H1 (cell line): ENCODE measurements at regions not wholly inside any gene's neighbourhood (a gene's known extent, or its start where the extent isn't known, plus 50 kb on each side); places are given as distances from the start of the nearest gene placed in this dataset.
A peak's percentile ranks its signal among the peaks of the same experiment; 100 is the strongest.

ENCODE experiments used
- CTCF ChIA-PET: fragments of 300-600 bp; sonication (Branson Sonifier 250); formaldehyde crosslinking; loops from one replicate; lab custom pipeline; 2021; ENCODE audit not compliant: partially characterized antibody; lab: Charles Lee
- POLR2A ChIA-PET: fragments of 300-600 bp; sonication (Branson Sonifier 250); formaldehyde crosslinking; loops from one replicate; lab custom pipeline; 2021; ENCODE audit warnings: inconsistent platforms; ENCODE audit not compliant: partially characterized antibody; lab: Charles Lee
- DNase-seq, 2 experiments: peaks; one replicate each; pipeline versions ENCODE4 v3.0.0 to v3.0.0-alpha.2; 2010 to 2022; ENCODE audit warnings: low spot score in 2 of 2, low read depth in 1 of 2, mixed read lengths in 1 of 2
- FAIRE-seq: peaks from 2 replicates; lab custom pipeline; 2011; peaks lifted over from hg19 to GRCh38; lab: Jason Lieb, UNC
- H2AFZ ChIP-seq: 2 replicates; pipeline ENCODE4 v1.8.1; 2012; ENCODE audit warnings: low read length, inconsistent platforms
- H2AK5ac ChIP-seq: 2 replicates; pipeline ENCODE4 v1.6.1; 2013; ENCODE audit warnings: low read depth, low read length
- H2BK120ac ChIP-seq: replicated peaks from 2 replicates; pipeline ENCODE3; 2013; ENCODE audit warnings: low read depth, low read length, inconsistent platforms
- H2BK12ac ChIP-seq: 2 replicates; pipeline ENCODE4 v1.6.1; 2013; ENCODE audit warnings: low read depth, low read length
- H2BK15ac ChIP-seq: 2 replicates; pipeline ENCODE4 v1.6.1; 2013; ENCODE audit warnings: low read length
- H2BK20ac ChIP-seq: 2 replicates; pipeline ENCODE4 v1.6.1; 2013; ENCODE audit warnings: low read length
- H2BK5ac ChIP-seq: 2 replicates; pipeline ENCODE4 v1.6.1; 2013; ENCODE audit warnings: low read depth, low read length
- H3K14ac ChIP-seq: 2 replicates; pipeline ENCODE4 v1.6.1; 2013; ENCODE audit warnings: inconsistent platforms; ENCODE audit not compliant: insufficient read length
- H3K18ac ChIP-seq: 2 replicates; pipeline ENCODE4 v1.6.1; 2013; ENCODE audit warnings: low read length; ENCODE audit errors: extremely low read depth
- H3K23ac ChIP-seq: 2 replicates; pipeline ENCODE4 v1.6.1; 2013; ENCODE audit warnings: inconsistent platforms; ENCODE audit not compliant: insufficient read length
- H3K23me2 ChIP-seq: 2 replicates; pipeline ENCODE4 v1.6.1; 2013; ENCODE audit warnings: low read depth, low read length
- H3K27ac ChIP-seq: 2 replicates; pipeline ENCODE4 v1.6.1; 2011; ENCODE audit warnings: low read depth, low read length, inconsistent platforms
- H3K27me3 ChIP-seq, 4 experiments: replicated peaks in 1 of 4; 1 replicate in 1 of 4; 2 replicates in 3 of 4; pipeline versions ENCODE4 v1.6.1 to v1.8.1; 2011 to 2013; ENCODE audit warnings: low read length in 3 of 4, mild to moderate bottlenecking in 3 of 4, inconsistent platforms in 2 of 4, mixed read lengths in 2 of 4, moderate library complexity in 1 of 4; ENCODE audit not compliant: control insufficient read depth in 3 of 4, insufficient read depth in 3 of 4; ENCODE audit errors: extremely low read depth in 1 of 4
- H3K36me3 ChIP-seq, 4 experiments: 2 replicates each; pipeline versions ENCODE4 v1.6.1 to v1.8.1; 2011 to 2013; ENCODE audit warnings: mild to moderate bottlenecking in 4 of 4, low read length in 3 of 4, moderate library complexity in 2 of 4, control low read depth in 1 of 4, inconsistent platforms in 1 of 4; ENCODE audit not compliant: insufficient read depth in 4 of 4, control insufficient read depth in 2 of 4
- H3K4ac ChIP-seq: replicated peaks from 2 replicates; pipeline ENCODE3; 2013; ENCODE audit warnings: low read length, low read depth, mixed read lengths, inconsistent platforms; ENCODE audit not compliant: insufficient read length
- H3K4me1 ChIP-seq, 4 experiments: replicated peaks in 1 of 4; 1 replicate in 1 of 4; 2 replicates in 3 of 4; pipeline versions ENCODE4 v1.6.1 to v1.8.1; 2011 to 2013; ENCODE audit warnings: low read length in 3 of 4, inconsistent platforms in 2 of 4, mixed read lengths in 1 of 4; ENCODE audit not compliant: insufficient read depth in 4 of 4, control insufficient read depth in 3 of 4
- H3K4me2 ChIP-seq, 2 experiments: 2 replicates each; pipeline versions ENCODE4 v1.6.1 to v1.8.1; 2011 to 2013; ENCODE audit warnings: low read depth in 2 of 2, low read length in 2 of 2, control low read depth in 1 of 2, inconsistent platforms in 1 of 2, mild to moderate bottlenecking in 1 of 2; ENCODE audit not compliant: insufficient read depth in 1 of 2
- H3K4me3 ChIP-seq, 4 experiments: fragments of 200-600, 300-600 bp in 1 of 4; sonication (generic), shearing (Covaris generic), sonication (Bioruptor Twin) in 1 of 4; 2 replicates each; pipeline versions ENCODE4 v1.5.1 to v1.8.1; 2011 to 2016; ENCODE audit warnings: low read length in 4 of 4, low read depth in 3 of 4, control low read depth in 2 of 4, inconsistent platforms in 2 of 4, mild to moderate bottlenecking in 2 of 4, mixed read lengths in 1 of 4, moderate library complexity in 1 of 4; ENCODE audit not compliant: insufficient read depth in 2 of 4; ENCODE audit errors: extremely low read depth in 1 of 4
- H3K56ac ChIP-seq: replicated peaks from 2 replicates; pipeline ENCODE3; 2013; ENCODE audit warnings: low read depth, mild to moderate bottlenecking, mixed read lengths, low read length, inconsistent platforms; ENCODE audit not compliant: insufficient read length
- H3K79me1 ChIP-seq: 2 replicates; pipeline ENCODE4 v1.6.1; 2013; ENCODE audit warnings: low read depth, low read length, control low read depth
- H3K79me2 ChIP-seq, 2 experiments: 2 replicates each; pipeline versions ENCODE4 v1.6.1 to v1.8.1; 2012 to 2013; ENCODE audit warnings: low read length in 2 of 2, mild to moderate bottlenecking in 2 of 2, inconsistent platforms in 1 of 2; ENCODE audit not compliant: insufficient read depth in 2 of 2, control insufficient read depth in 1 of 2
- H3K9ac ChIP-seq, 4 experiments: replicated peaks in 1 of 4; 1 replicate in 1 of 4; 2 replicates in 3 of 4; pipeline versions ENCODE4 v1.6.1 to v1.8.1; 2011 to 2013; ENCODE audit warnings: low read depth in 3 of 4, low read length in 3 of 4, control low read depth in 2 of 4, mild to moderate bottlenecking in 2 of 4, moderate library complexity in 2 of 4, inconsistent platforms in 1 of 4; ENCODE audit errors: extremely low read depth in 1 of 4
- H3K9me3 ChIP-seq, 2 experiments: 2 replicates each; pipeline versions ENCODE4 v1.6.1 to v1.8.1; 2012 to 2013; ENCODE audit warnings: mild to moderate bottlenecking in 2 of 2, moderate library complexity in 2 of 2, control low read depth in 1 of 2, inconsistent platforms in 1 of 2, low read depth in 1 of 2, low read length in 1 of 2, mixed read lengths in 1 of 2; ENCODE audit not compliant: insufficient read depth in 2 of 2
- H4K20me1 ChIP-seq, 2 experiments: replicated peaks in 1 of 2; 2 replicates each; pipeline versions ENCODE3 to v1.8.1; 2011 to 2013; ENCODE audit warnings: inconsistent platforms in 2 of 2, low read length in 2 of 2, mild to moderate bottlenecking in 1 of 2; ENCODE audit not compliant: insufficient read depth in 2 of 2, control insufficient read depth in 1 of 2
- H4K5ac ChIP-seq: 2 replicates; pipeline ENCODE4 v1.6.1; 2013; ENCODE audit warnings: low read length, low read depth, mixed read lengths, inconsistent platforms; ENCODE audit not compliant: insufficient read length
- H4K8ac ChIP-seq: 2 replicates; pipeline ENCODE4 v1.8.0; 2013; ENCODE audit warnings: mild to moderate bottlenecking, moderate library complexity, low read length, inconsistent platforms; ENCODE audit not compliant: insufficient read depth; ENCODE audit errors: extremely low read depth
- H4K91ac ChIP-seq: replicated peaks from 2 replicates; pipeline ENCODE3; 2013; ENCODE audit warnings: low read length, mixed read lengths, inconsistent platforms; ENCODE audit not compliant: insufficient read length
- CTCF ChIP-seq, 3 experiments: IDR thresholded peaks; 1 replicate in 2 of 3; 2 replicates in 1 of 3; pipeline versions ENCODE4 v1.5.1 to v1.6.1; 2011; ENCODE audit warnings: low read length in 3 of 3, mild to moderate bottlenecking in 3 of 3, inconsistent platforms in 2 of 3, low read depth in 1 of 3, moderate library complexity in 1 of 3; ENCODE audit not compliant: insufficient read depth in 1 of 3; ENCODE audit errors: control extremely low read depth in 1 of 3
- EZH2 ChIP-seq: fragments of 200-600 bp; sonication (generic); IDR thresholded peaks from 2 replicates; pipeline ENCODE4 v1.7.1; 2012; ENCODE audit warnings: low read depth, mild to moderate bottlenecking, moderate library complexity, low read length, inconsistent platforms; ENCODE audit not compliant: severe bottlenecking
- JUND ChIP-seq: IDR thresholded peaks from 2 replicates; pipeline ENCODE4 v1.6.1; 2011; ENCODE audit warnings: mild to moderate bottlenecking, improper control_type of control experiment, low read length
- POLR2A ChIP-seq, 2 experiments: IDR thresholded peaks; 1 replicate in 1 of 2; 2 replicates in 1 of 2; pipeline ENCODE4 v1.6.1; 2011; ENCODE audit warnings: low read depth in 2 of 2, low read length in 2 of 2, mild to moderate bottlenecking in 2 of 2; ENCODE audit errors: control extremely low read depth in 1 of 2
- POLR2AphosphoS5 ChIP-seq: IDR thresholded peaks from 2 replicates; pipeline ENCODE4 v1.6.1; 2011; ENCODE audit warnings: low read depth, low read length
- RXRA ChIP-seq: IDR thresholded peaks from 2 replicates; pipeline ENCODE4 v1.6.1; 2011; ENCODE audit warnings: low read depth, mild to moderate bottlenecking, low read length, moderate library complexity; ENCODE audit not compliant: insufficient read depth
- SAP30 ChIP-seq: fragments of 300-600 bp; sonication (generic); IDR thresholded peaks from 2 replicates; pipeline ENCODE4 v1.7.1; 2012; ENCODE audit warnings: low read length, moderate library complexity, mild to moderate bottlenecking, inconsistent platforms; ENCODE audit not compliant: insufficient read depth, insufficient replicate concordance
- SIRT6 ChIP-seq: IDR thresholded peaks from one replicate; pipeline ENCODE4 v1.7.1; 2012; ENCODE audit warnings: low read length, inconsistent platforms
- SIX5 ChIP-seq: IDR thresholded peaks from 2 replicates; pipeline ENCODE4 v1.6.1; 2011; ENCODE audit warnings: mild to moderate bottlenecking, low read depth, low read length
- YY1 ChIP-seq: IDR thresholded peaks from 2 replicates; pipeline ENCODE4 v1.6.1; 2011; ENCODE audit warnings: low read depth, mild to moderate bottlenecking, low read length
- WGBS, 2 experiments: shearing (Covaris generic) in 1 of 2; methylation state at CpG; one replicate each; pipeline versions ENCODE4 v1.1.6 to v1.1.7; 2013 to 2015; ENCODE audit warnings: low lambda C conversion rate in 2 of 2, mixed read lengths in 2 of 2, inconsistent platforms in 1 of 2, low coverage in 1 of 2, missing lambda C conversion rate in 1 of 2; ENCODE audit not compliant: insufficient replicate concordance in 2 of 2, insufficient coverage in 1 of 2, insufficient read length in 1 of 2; ENCODE audit errors: extremely low coverage in 1 of 2, missing lambda C conversion rate in 1 of 2; 5-methylcytosine and 5-hydroxymethylcytosine counted together

- no peak for DNase-seq
- Histone ChIP-seq H3K4me2 (no peak overlapping the region), H2AK5ac (no peak overlapping the region)
Measured at GRCh38 chr4:45350438-45350837, 624.1 kb upstream of the GNPDA2 start.

More at GRCh38 chr4:45350438-45350837, 624.1 kb upstream of the GNPDA2 start:
- no peak overlapping the region for H2BK120ac ChIP-seq
- H3K4ac ChIP-seq: no peak overlapping the region
- H3K27ac ChIP-seq: no peak overlapping the region
- H3K18ac ChIP-seq: no peak overlapping the region
- no peaks in the 10 kb centered on the region for H3K9me3 ChIP-seq
- no peak overlapping the region for H3K14ac ChIP-seq
- no peak overlapping the region for H3K9ac ChIP-seq
- H4K8ac ChIP-seq: no peak overlapping the region
- no peak overlapping the region for H2BK5ac ChIP-seq
- no peaks in the 10 kb centered on the region for H4K20me1 ChIP-seq
- no peak for FAIRE-seq
- no peak overlapping the region for H3K56ac ChIP-seq
- no peak overlapping the region for H3K4me3 ChIP-seq
- H3K23me2 ChIP-seq: no peaks in the 10 kb centered on the region; the same call in 1 of the 2 replicates
- TF ChIP-seq CTCF (IDR thresholded peaks at IDR 0.05; ENCODE audit: control extremely low read depth in 1 of 3, insufficient read depth in 1 of 3, low read depth in 1 of 3, low read length in 3 of 3) (no peak), JUND (no peak), RXRA (no peak), POLR2AphosphoS5 (no peak), SIX5 (no peak), YY1 (no peak), POLR2A (IDR thresholded peaks at IDR 0.05; ENCODE audit: control extremely low read depth in 1 of 2, low read depth in 2 of 2, low read length in 2 of 2) (no peak), EZH2 (no peak), SIRT6 (no peak), SAP30 (no peak)
- TF ChIP-seq, all 59 proteins: peak for 0
- no peaks in the 10 kb centered on the region for H3K27me3 ChIP-seq
- H3K36me3 ChIP-seq: no peaks in the 10 kb centered on the region
- H2AFZ ChIP-seq: peak overlapping the region; percentile 100
- no peaks in the 10 kb centered on the region for H3K79me1 ChIP-seq
- CTCF ChIA-PET: no interaction called here
- no peaks in the 10 kb centered on the region for H3K79me2 ChIP-seq
- whole genome bisulfite sequencing, 2 experiments: 90% methylated on average over 1 of the region's 1 CpG; no CpG with 5 or more reads in 1 of the 2 experiments
- H2BK15ac ChIP-seq: no peak overlapping the region
- no peak overlapping the region for H2BK20ac ChIP-seq
- H2BK12ac ChIP-seq: no peak overlapping the region
- H3K23ac ChIP-seq: no peak overlapping the region
- POLR2A ChIA-PET: no interaction called here
- no peaks in the 10 kb centered on the region for H3K4me1 ChIP-seq
- no peak overlapping the region for H4K91ac ChIP-seq
- H4K5ac ChIP-seq: no peak overlapping the region
